Trophoblast cell (in vitro differentiated cells and primary cell): ENCODE measurements at regions not wholly inside any gene's neighbourhood (a gene's known extent, or its start where the extent isn't known, plus 50 kb on each side); places are given as distances from the start of the nearest gene placed in this dataset.

Experiments
- DNase-seq, 2 donors: peaks; one replicate each; pipeline ENCODE4 v3.0.0-alpha.2; 2016
- H2AFZ ChIP-seq: 2 replicates; pipeline ENCODE4 v1.6.1; 2013; ENCODE audit warnings: low read length, moderate library complexity, mild to moderate bottlenecking; ENCODE audit not compliant: insufficient read depth, poor library complexity
- H2AK5ac ChIP-seq: 2 replicates; pipeline ENCODE4 v1.6.1; 2013; ENCODE audit warnings: mild to moderate bottlenecking, low read length
- H2BK120ac ChIP-seq: 2 replicates; pipeline ENCODE4 v1.6.1; 2013; ENCODE audit warnings: low read length, mild to moderate bottlenecking, moderate library complexity; ENCODE audit not compliant: insufficient read depth, poor library complexity
- H2BK12ac ChIP-seq: 2 replicates; pipeline ENCODE4 v1.6.1; 2013; ENCODE audit warnings: mild to moderate bottlenecking, low read length, moderate library complexity
- H2BK5ac ChIP-seq: 2 replicates; pipeline ENCODE4 v1.6.1; 2013; ENCODE audit warnings: low read length, low read depth, moderate library complexity, mild to moderate bottlenecking; ENCODE audit not compliant: poor library complexity
- H3K14ac ChIP-seq: 2 replicates; pipeline ENCODE4 v1.6.1; 2013; ENCODE audit warnings: mild to moderate bottlenecking, low read length
- H3K18ac ChIP-seq: 2 replicates; pipeline ENCODE4 v1.6.1; 2013; ENCODE audit warnings: mild to moderate bottlenecking, low read length
- H3K23ac ChIP-seq: 2 replicates; pipeline ENCODE4 v1.6.1; 2013; ENCODE audit warnings: low read length
- H3K27ac ChIP-seq: 2 replicates; pipeline ENCODE4 v1.5.1; 2013; ENCODE audit warnings: low read depth, mild to moderate bottlenecking, inconsistent platforms, low read length, moderate library complexity
- H3K27me3 ChIP-seq: 2 replicates; pipeline ENCODE4 v1.6.1; 2013; ENCODE audit warnings: inconsistent platforms, mild to moderate bottlenecking, low read length, moderate library complexity; ENCODE audit not compliant: insufficient read depth
- H3K36me3 ChIP-seq, 2 experiments: 1 replicate in 1 of 2; 2 replicates in 1 of 2; pipeline ENCODE4 v1.6.1; 2013; ENCODE audit warnings: low read length in 2 of 2, mild to moderate bottlenecking in 2 of 2, moderate library complexity in 1 of 2; ENCODE audit not compliant: insufficient read depth in 2 of 2, control insufficient read depth in 1 of 2
- H3K4ac ChIP-seq: 2 replicates; pipeline ENCODE4 v1.6.1; 2013; ENCODE audit warnings: low read depth, mild to moderate bottlenecking, low read length, moderate library complexity
- H3K4me1 ChIP-seq, 2 experiments: 1 replicate in 1 of 2; 2 replicates in 1 of 2; pipeline ENCODE4 v1.6.1; 2013; ENCODE audit warnings: low read length in 2 of 2, mild to moderate bottlenecking in 2 of 2, moderate library complexity in 1 of 2; ENCODE audit not compliant: insufficient read depth in 2 of 2, control insufficient read depth in 1 of 2
- H3K4me2 ChIP-seq: 2 replicates; pipeline ENCODE4 v1.6.1; 2013; ENCODE audit warnings: inconsistent platforms, mild to moderate bottlenecking, low read length, moderate library complexity
- H3K4me3 ChIP-seq: 2 replicates; pipeline ENCODE4 v1.5.1; 2013; ENCODE audit warnings: mild to moderate bottlenecking, low read depth, low read length, inconsistent platforms
- H3K79me1 ChIP-seq: one replicate; pipeline ENCODE4 v1.6.1; 2013; ENCODE audit warnings: low read length
- H3K79me2 ChIP-seq: 2 replicates; pipeline ENCODE4 v1.6.1; 2013; ENCODE audit warnings: low read length, mild to moderate bottlenecking; ENCODE audit not compliant: control insufficient read depth, insufficient read depth, poor library complexity
- H3K9ac ChIP-seq: 2 replicates; pipeline ENCODE4 v1.6.1; 2013; ENCODE audit warnings: mild to moderate bottlenecking, low read length
- H3K9me3 ChIP-seq: 2 replicates; pipeline ENCODE4 v1.6.1; 2013; ENCODE audit warnings: low read depth, mild to moderate bottlenecking, control low read depth, inconsistent platforms, low read length; ENCODE audit not compliant: insufficient read depth
- H4K12ac ChIP-seq: 2 replicates; pipeline ENCODE4 v1.6.1; 2013; ENCODE audit warnings: low read depth, mild to moderate bottlenecking, low read length, moderate library complexity
- H4K8ac ChIP-seq: 2 replicates; pipeline ENCODE4 v1.6.1; 2013; ENCODE audit warnings: low read depth, mild to moderate bottlenecking, low read length, moderate library complexity
- H4K91ac ChIP-seq: one replicate; pipeline ENCODE4 v1.6.1; 2013; ENCODE audit warnings: low read depth, mild to moderate bottlenecking, low read length, moderate library complexity
- WGBS: extraction: QIAGEN DNeasy Blood & Tissue Kit; methylation state at CpG from one replicate; pipeline ENCODE4 v1.1.7; 2013; ENCODE audit warnings: missing lambda C conversion rate; ENCODE audit not compliant: insufficient read length, insufficient coverage; ENCODE audit errors: extremely low coverage; 5-methylcytosine and 5-hydroxymethylcytosine counted together

- Histone ChIP-seq H3K4me1 (no peaks in the 10 kb centered on the region), H2AK5ac (no peak overlapping the region), H4K12ac (no peak overlapping the region), H3K23ac (no peak overlapping the region), H3K4me2 (no peak overlapping the region), H3K27ac (no peak overlapping the region), H3K4ac (no peak overlapping the region), H3K14ac (no peak overlapping the region), H3K27me3 (no peaks in the 10 kb centered on the region), H2AFZ (no peak overlapping the region), H3K36me3 (no peaks in the 10 kb centered on the region), H3K79me1 (no peaks in the 10 kb centered on the region), H3K79me2 (no peaks in the 10 kb centered on the region), H4K8ac (no peak overlapping the region), H2BK5ac (no peak overlapping the region), H2BK120ac (no peak overlapping the region), H3K9me3 (no peaks in the 10 kb centered on the region), H3K18ac (no peak overlapping the region), H3K9ac (no peak overlapping the region), H2BK12ac (no peak overlapping the region), H4K91ac (no peak overlapping the region), H3K4me3 (no peak overlapping the region)
- no CpG with 5 or more reads among the region's 5 CpGs for WGBS
- DNase-seq, result peak in 1 of 2 donors; percentile 3
Measured at GRCh38 chr10:128660726-128661125, 534.5 kb upstream of the MKI67 start.

DNA sequence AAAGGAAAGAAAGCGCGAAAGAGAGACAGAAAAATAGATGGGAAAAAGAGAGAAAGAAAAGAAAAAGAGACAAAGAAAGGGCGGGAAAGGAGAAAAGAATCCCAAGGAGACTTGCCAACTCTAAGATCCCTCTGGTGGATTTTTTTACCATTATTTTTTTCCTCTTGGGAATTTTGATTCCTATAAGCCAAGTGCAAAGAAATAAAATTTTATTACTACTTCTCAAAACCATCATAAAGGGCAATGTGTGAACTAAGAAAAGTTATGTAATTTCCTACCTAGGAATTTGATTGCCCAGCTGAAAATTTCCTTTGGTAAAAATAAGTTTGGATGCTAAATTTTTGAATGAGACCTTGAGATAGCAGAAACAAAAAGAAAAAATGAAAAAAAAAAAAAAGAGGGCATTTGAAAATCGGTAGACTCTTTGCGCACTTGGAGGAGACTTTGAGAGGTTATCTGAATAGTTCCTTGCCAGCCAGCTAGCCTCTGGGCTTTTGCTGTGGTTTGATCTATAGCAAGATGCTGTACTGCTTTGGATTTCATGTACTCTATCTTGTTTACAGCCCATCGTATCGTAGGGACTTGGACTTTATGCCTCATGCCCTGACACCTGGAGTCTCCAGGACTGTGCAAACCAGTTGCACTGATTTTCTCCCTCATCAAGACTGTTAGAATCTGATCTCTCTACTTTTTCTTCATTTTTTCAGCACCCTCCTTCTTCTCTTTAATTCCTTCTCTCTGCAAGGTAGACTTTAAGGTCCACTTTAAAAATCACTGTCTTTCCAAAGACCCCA is 535.4 kb upstream of the MKI67 start:
- no peak overlapping the region for H4K91ac ChIP-seq
- no peak overlapping the region for H4K12ac ChIP-seq
- H3K4ac ChIP-seq, result no peak overlapping the region
- no peak overlapping the region for H3K14ac ChIP-seq
- no peak overlapping the region for H3K4me2 ChIP-seq
- no peak overlapping the region for H2BK12ac ChIP-seq
- H3K18ac ChIP-seq, result no peak overlapping the region
- no peak overlapping the region for H4K8ac ChIP-seq
- H3K9me3 ChIP-seq, result no peaks in the 10 kb centered on the region
- no peak overlapping the region for H2BK5ac ChIP-seq
- peak overlapping the region; percentile 87 for H3K23ac ChIP-seq
- H2BK120ac ChIP-seq, result no peak overlapping the region
- H3K79me1 ChIP-seq, result no peaks in the 10 kb centered on the region
- H2AK5ac ChIP-seq, result no peak overlapping the region
- no peaks in the 10 kb centered on the region for H3K79me2 ChIP-seq
- no peaks in the 10 kb centered on the region for H3K36me3 ChIP-seq
- no peak overlapping the region for H3K27ac ChIP-seq
- H3K9ac ChIP-seq, result no peak overlapping the region
- no peak for DNase-seq
- no CpG with 5 or more reads among the region's 7 CpGs for WGBS
- H3K4me3 ChIP-seq, result no peak overlapping the region
- no peaks in the 10 kb centered on the region for H3K4me1 ChIP-seq
- no peak overlapping the region for H2AFZ ChIP-seq
- no peaks in the 10 kb centered on the region for H3K27me3 ChIP-seq

DNA sequence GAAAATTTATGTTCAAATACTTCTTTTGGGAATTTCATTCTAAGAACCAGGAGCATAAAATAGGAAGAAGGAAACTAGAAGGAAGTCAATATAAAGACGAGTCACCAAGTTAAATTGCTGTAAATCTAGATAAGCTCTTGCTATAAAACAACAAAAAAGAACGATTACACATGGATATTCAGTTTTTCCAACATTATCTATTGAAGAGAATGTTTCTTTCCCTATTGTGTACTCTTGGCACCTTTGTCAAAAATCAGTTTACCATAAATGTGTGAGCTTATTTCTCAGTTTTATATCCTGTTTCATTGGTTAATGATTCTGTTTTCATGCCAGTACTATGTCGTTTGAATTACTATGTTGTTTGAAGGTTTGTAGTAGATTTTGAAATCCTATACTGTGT is 536.3 kb upstream of the MKI67 start:
- H3K18ac ChIP-seq, result no peak overlapping the region
- no peak overlapping the region for H3K23ac ChIP-seq
- no peak overlapping the region for H3K14ac ChIP-seq
- no peak overlapping the region for H4K91ac ChIP-seq
- no peak overlapping the region for H3K4me3 ChIP-seq
- no peaks in the 10 kb centered on the region for H3K4me1 ChIP-seq
- no peak overlapping the region for H2AK5ac ChIP-seq
- H3K4me2 ChIP-seq, result no peak overlapping the region
- no peak overlapping the region for H4K8ac ChIP-seq
- no CpG with 5 or more reads among the region's 3 CpGs for WGBS
- no peaks in the 10 kb centered on the region for H3K36me3 ChIP-seq
- H2BK120ac ChIP-seq, result no peak overlapping the region
- H3K27ac ChIP-seq, result no peak overlapping the region
- no peak overlapping the region for H2AFZ ChIP-seq
- H3K79me1 ChIP-seq, result no peaks in the 10 kb centered on the region
- no peaks in the 10 kb centered on the region for H3K79me2 ChIP-seq
- H3K9me3 ChIP-seq, result no peaks in the 10 kb centered on the region
- no peak overlapping the region for H2BK5ac ChIP-seq
- no peak overlapping the region for H2BK12ac ChIP-seq
- no peaks in the 10 kb centered on the region for H3K27me3 ChIP-seq
- no peak overlapping the region for H3K9ac ChIP-seq
- H3K4ac ChIP-seq, result no peak overlapping the region
- H4K12ac ChIP-seq, result no peak overlapping the region
- no peak for DNase-seq

DNA sequence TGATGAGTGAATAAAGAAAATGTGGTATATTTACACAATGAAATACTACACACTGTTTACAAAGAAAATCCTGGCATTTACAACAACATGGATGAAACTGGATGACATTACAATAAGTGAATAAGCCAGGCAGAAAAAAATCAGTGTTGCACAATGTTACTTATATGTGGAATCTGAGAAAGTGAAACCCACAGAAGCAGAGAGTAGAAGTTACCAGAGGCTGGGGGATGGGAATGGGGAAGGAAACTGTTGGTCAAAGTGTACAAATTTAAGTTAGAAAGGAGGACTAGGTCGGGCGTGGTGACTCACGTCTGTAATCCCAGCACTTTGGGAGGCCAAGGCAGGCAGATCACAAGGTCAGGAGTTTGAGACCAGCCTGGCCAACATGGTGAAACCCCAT is 538.5 kb upstream of the MKI67 start:
- Histone ChIP-seq H2AK5ac (no peak overlapping the region), H3K4ac (no peak overlapping the region), H3K4me3 (no peak overlapping the region), H2BK12ac (no peak overlapping the region), H3K4me2 (no peak overlapping the region), H2BK5ac (no peak overlapping the region), H3K36me3 (no peaks in the 10 kb centered on the region), H3K4me1 (no peaks in the 10 kb centered on the region), H2BK120ac (no peak overlapping the region), H3K23ac (no peak overlapping the region), H4K12ac (no peak overlapping the region), H4K91ac (no peak overlapping the region), H3K27ac (no peak overlapping the region), H3K79me2 (no peaks in the 10 kb centered on the region), H2AFZ (no peak overlapping the region), H3K9me3 (no peaks in the 10 kb centered on the region), H3K9ac (no peak overlapping the region), H3K14ac (no peak overlapping the region), H3K79me1 (no peaks in the 10 kb centered on the region), H3K27me3 (no peaks in the 10 kb centered on the region), H4K8ac (no peak overlapping the region), H3K18ac (no peak overlapping the region)
- no peak for DNase-seq
- no CpG with 5 or more reads among the region's 3 CpGs for WGBS
